Nephron progenitor cell (in vitro differentiated cells): ENCODE measurements at regions not wholly inside any gene's neighbourhood (a gene's known extent, or its start where the extent isn't known, plus 50 kb on each side); places are given as distances from the start of the nearest gene placed in this dataset.
A peak's percentile ranks its signal among the peaks of the same experiment; 100 is the strongest.
"Not testable (repeated sequence)": the region's sequence is repeated elsewhere in the genome, so short reads cannot be mapped to it uniquely, and the experiment has no call there.

Experiments
- DNase-seq: peaks from one replicate; pipeline ENCODE4 v3.0.0; 2021
- H3K27ac Mint-ChIP-seq: 2 replicates; pipeline ENCODE4 v1.8.0; 2021; ENCODE audit warnings: mild to moderate bottlenecking, moderate library complexity, mixed read lengths
- H3K27me3 Mint-ChIP-seq: 2 replicates; pipeline ENCODE4 v1.8.0; 2021; ENCODE audit warnings: mild to moderate bottlenecking, low read depth, mixed read lengths; ENCODE audit not compliant: poor library complexity
- H3K36me3 Mint-ChIP-seq: 2 replicates; pipeline ENCODE4 v1.8.0; 2021; ENCODE audit warnings: low read depth, mixed read lengths
- H3K4me1 Mint-ChIP-seq: 2 replicates; pipeline ENCODE4 v1.8.0; 2021; ENCODE audit warnings: mixed read lengths
- H3K4me3 Mint-ChIP-seq: 2 replicates; pipeline ENCODE4 v1.8.0; 2021; ENCODE audit warnings: mild to moderate bottlenecking, moderate library complexity, mixed read lengths
- H3K9me3 Mint-ChIP-seq: 2 replicates; pipeline ENCODE4 v1.8.0; 2021; ENCODE audit warnings: mild to moderate bottlenecking, moderate library complexity, mixed read lengths
- TF ChIP-seq, protein P1 (sequence below): fragments of 200-600 bp; sonication (generic); IDR thresholded peaks from 2 replicates; pipeline ENCODE4 v1.5.0; 2021; ENCODE audit warnings: antibody characterized with exemption

GRCh38 chr4:160716551-160716950 is 1447.2 kb downstream of the FSTL5 start:
- Mint-ChIP-seq H3K9me3 (no peaks in the 10 kb centered on the region), H3K4me1 (no peaks in the 10 kb centered on the region), H3K4me3 (no peak overlapping the region), H3K36me3 (no peaks in the 10 kb centered on the region), H3K27ac (no peak overlapping the region), H3K27me3 (no peaks in the 10 kb centered on the region)
- TF ChIP-seq, protein P1, sequence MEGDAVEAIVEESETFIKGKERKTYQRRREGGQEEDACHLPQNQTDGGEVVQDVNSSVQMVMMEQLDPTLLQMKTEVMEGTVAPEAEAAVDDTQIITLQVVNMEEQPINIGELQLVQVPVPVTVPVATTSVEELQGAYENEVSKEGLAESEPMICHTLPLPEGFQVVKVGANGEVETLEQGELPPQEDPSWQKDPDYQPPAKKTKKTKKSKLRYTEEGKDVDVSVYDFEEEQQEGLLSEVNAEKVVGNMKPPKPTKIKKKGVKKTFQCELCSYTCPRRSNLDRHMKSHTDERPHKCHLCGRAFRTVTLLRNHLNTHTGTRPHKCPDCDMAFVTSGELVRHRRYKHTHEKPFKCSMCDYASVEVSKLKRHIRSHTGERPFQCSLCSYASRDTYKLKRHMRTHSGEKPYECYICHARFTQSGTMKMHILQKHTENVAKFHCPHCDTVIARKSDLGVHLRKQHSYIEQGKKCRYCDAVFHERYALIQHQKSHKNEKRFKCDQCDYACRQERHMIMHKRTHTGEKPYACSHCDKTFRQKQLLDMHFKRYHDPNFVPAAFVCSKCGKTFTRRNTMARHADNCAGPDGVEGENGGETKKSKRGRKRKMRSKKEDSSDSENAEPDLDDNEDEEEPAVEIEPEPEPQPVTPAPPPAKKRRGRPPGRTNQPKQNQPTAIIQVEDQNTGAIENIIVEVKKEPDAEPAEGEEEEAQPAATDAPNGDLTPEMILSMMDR: no peak
- DNase-seq: no peak

GRCh38 chr4:160717848-160718247 is 1446.0 kb downstream of the FSTL5 start:
- H3K4me3 Mint-ChIP-seq: no peak overlapping the region
- no peaks in the 10 kb centered on the region for H3K4me1 Mint-ChIP-seq
- no peaks in the 10 kb centered on the region for H3K9me3 Mint-ChIP-seq
- TF ChIP-seq, protein P1: no peak
- no peaks in the 10 kb centered on the region for H3K27me3 Mint-ChIP-seq
- H3K27ac Mint-ChIP-seq: no peak overlapping the region
- H3K36me3 Mint-ChIP-seq: no peaks in the 10 kb centered on the region
- DNase-seq: no peak

GRCh38 chr4:160724063-160724462 is 1439.7 kb downstream of the FSTL5 start:
- Mint-ChIP-seq H3K4me3 (no peak overlapping the region), H3K27ac (no peak overlapping the region), H3K27me3 (no peaks in the 10 kb centered on the region), H3K9me3 (no peaks in the 10 kb centered on the region), H3K36me3 (no peaks in the 10 kb centered on the region), H3K4me1 (no peaks in the 10 kb centered on the region)
- TF ChIP-seq, protein P1: no peak
- DNase-seq: no peak

GRCh38 chr4:160745126-160745525 is 1418.7 kb downstream of the FSTL5 start:
- Mint-ChIP-seq H3K27ac (no peak overlapping the region), H3K27me3 (no peaks in the 10 kb centered on the region), H3K4me1 (no peaks in the 10 kb centered on the region), H3K4me3 (no peak overlapping the region), H3K36me3 (no peaks in the 10 kb centered on the region), H3K9me3 (peaks cover 2% of the 10 kb centered on the region)
- TF ChIP-seq, protein P1: no peak
- DNase-seq: no peak

GRCh38 chr4:160746585-160746984 is 1417.2 kb downstream of the FSTL5 start:
- H3K27ac Mint-ChIP-seq, H3K9me3 Mint-ChIP-seq, DNase-seq, H3K27me3 Mint-ChIP-seq, H3K4me1 Mint-ChIP-seq, H3K36me3 Mint-ChIP-seq, H3K4me3 Mint-ChIP-seq: not testable (repeated sequence)

GRCh38 chr4:160772668-160773067 is 1391.1 kb downstream of the FSTL5 start:
- Mint-ChIP-seq H3K36me3 (no peaks in the 10 kb centered on the region), H3K4me3 (no peak overlapping the region), H3K4me1 (no peaks in the 10 kb centered on the region), H3K27ac (peak overlapping the region; percentile 39), H3K9me3 (no peaks in the 10 kb centered on the region), H3K27me3 (no peaks in the 10 kb centered on the region)
- TF ChIP-seq, protein P1: no peak
- no peak for DNase-seq
